CD14-positive monocyte (primary cell): ENCODE measurements at regions not wholly inside any gene's neighbourhood (a gene's known extent, or its start where the extent isn't known, plus 50 kb on each side); places are given as distances from the start of the nearest gene placed in this dataset. TPM values are rescaled to one million over a fixed set of nuclear protein-coding genes. Genes with fewer than 3 reads are reported as not detected.

Experiments used
- DNase-seq, 3 donors: peaks; one replicate each; pipeline ENCODE4 v3.0.0-alpha.2; 2011 to 2022
- H2AFZ ChIP-seq: 2 replicates; pipeline ENCODE4 v1.6.0; 2012; ENCODE audit warnings: mild to moderate bottlenecking, low read depth, low read length, inconsistent platforms; ENCODE audit not compliant: insufficient read depth, poor library complexity, severe bottlenecking
- H3K27ac ChIP-seq, 2 donors: 1 replicate in 1 of 2; 2 replicates in 1 of 2; pipeline ENCODE4 v1.5.1; 2012 to 2013; ENCODE audit warnings: low read length in 2 of 2, control low read depth in 1 of 2, inconsistent platforms in 1 of 2, low read depth in 1 of 2, mild to moderate bottlenecking in 1 of 2
- H3K27me3 ChIP-seq, 2 donors: one replicate each; pipeline versions ENCODE4 v1.6.0 to v1.6.1; 2011 to 2013; ENCODE audit warnings: low read length in 2 of 2; ENCODE audit not compliant: control insufficient read depth in 2 of 2, insufficient read depth in 2 of 2
- H3K36me3 ChIP-seq, 2 donors: replicated peaks in 1 of 2; 1 replicate in 1 of 2; 2 replicates in 1 of 2; pipeline versions ENCODE4 v1.5.1 to v1.6.1; 2012 to 2013; ENCODE audit warnings: low read length in 2 of 2, control low read depth in 1 of 2, inconsistent platforms in 1 of 2, mild to moderate bottlenecking in 1 of 2; ENCODE audit not compliant: insufficient read depth in 2 of 2, control insufficient read depth in 1 of 2
- H3K4me1 ChIP-seq, 2 donors: 1 replicate in 1 of 2; 2 replicates in 1 of 2; pipeline versions ENCODE4 v1.5.1 to v1.6.1; 2012 to 2013; ENCODE audit warnings: low read length in 2 of 2, control low read depth in 1 of 2, inconsistent platforms in 1 of 2, mild to moderate bottlenecking in 1 of 2, moderate library complexity in 1 of 2; ENCODE audit not compliant: insufficient read depth in 2 of 2, control insufficient read depth in 1 of 2
- H3K4me2 ChIP-seq: replicated peaks from 2 replicates; pipeline ENCODE3; 2012; ENCODE audit warnings: low read length, moderate library complexity, mild to moderate bottlenecking; ENCODE audit not compliant: poor library complexity, severe bottlenecking; ENCODE audit errors: extremely low read depth
- H3K4me3 ChIP-seq, 3 experiments: fragments of 200-600 bp in 1 of 3; sonication (generic) in 1 of 3; replicated peaks in 1 of 3; 1 replicate in 2 of 3; 2 replicates in 1 of 3; pipeline ENCODE4 v1.5.1; 2011 to 2013; ENCODE audit warnings: low read length in 3 of 3, mild to moderate bottlenecking in 3 of 3, control low read depth in 2 of 3, low read depth in 2 of 3, inconsistent platforms in 1 of 3, moderate library complexity in 1 of 3
- H3K79me2 ChIP-seq: 2 replicates; pipeline ENCODE4 v1.6.0; 2012; ENCODE audit warnings: mild to moderate bottlenecking, control low read depth, inconsistent platforms, low read length, moderate library complexity; ENCODE audit not compliant: insufficient read depth
- H3K9ac ChIP-seq: 2 replicates; pipeline ENCODE4 v1.6.0; 2017; ENCODE audit warnings: low read length, mild to moderate bottlenecking; ENCODE audit not compliant: insufficient read depth, poor library complexity, severe bottlenecking
- H3K9me3 ChIP-seq, 2 donors: replicated peaks in 1 of 2; 1 replicate in 1 of 2; 2 replicates in 1 of 2; pipeline versions ENCODE4 v1.5.1 to v1.6.1; 2012 to 2013; ENCODE audit warnings: low read length in 2 of 2, control low read depth in 1 of 2; ENCODE audit not compliant: control insufficient read depth in 1 of 2, insufficient read depth in 1 of 2
- H4K20me1 ChIP-seq: 2 replicates; pipeline ENCODE4 v1.6.0; 2012; ENCODE audit warnings: mild to moderate bottlenecking, low read length, control low read depth, moderate library complexity; ENCODE audit not compliant: insufficient read depth
- H3K27ac Mint-ChIP-seq, 7 donors: one replicate each; pipeline ENCODE4 v1.8.0; 2020; ENCODE audit warnings: mild to moderate bottlenecking in 7 of 7, mixed read lengths in 7 of 7, moderate library complexity in 6 of 7, inconsistent platforms in 2 of 7
- H3K27me3 Mint-ChIP-seq, 3 donors: one replicate each; pipeline ENCODE4 v1.8.0; 2021 to 2022; ENCODE audit warnings: low read depth in 3 of 3, mild to moderate bottlenecking in 3 of 3, mixed read lengths in 3 of 3, moderate library complexity in 3 of 3, inconsistent platforms in 1 of 3
- H3K36me3 Mint-ChIP-seq, 2 donors: one replicate each; pipeline ENCODE4 v1.8.0; 2020; ENCODE audit warnings: mixed read lengths in 2 of 2, inconsistent platforms in 1 of 2, mild to moderate bottlenecking in 1 of 2
- H3K4me1 Mint-ChIP-seq: one replicate; pipeline ENCODE4 v1.8.0; 2020; ENCODE audit warnings: mild to moderate bottlenecking, mixed read lengths
- H3K4me3 Mint-ChIP-seq, 2 donors: one replicate each; pipeline ENCODE4 v1.8.0; 2020; ENCODE audit warnings: mild to moderate bottlenecking in 2 of 2, mixed read lengths in 2 of 2, moderate library complexity in 1 of 2
- H3K9me3 Mint-ChIP-seq, 7 donors: one replicate each; pipeline ENCODE4 v1.8.0; 2020 to 2022; ENCODE audit warnings: mixed read lengths in 7 of 7, mild to moderate bottlenecking in 6 of 7, moderate library complexity in 6 of 7, inconsistent platforms in 2 of 7
- WGBS: methylation state at CpG from one replicate; pipeline ENCODE4 v1.1.5; 2013; ENCODE audit warnings: missing lambda C conversion rate; ENCODE audit not compliant: insufficient coverage; 5-methylcytosine and 5-hydroxymethylcytosine counted together
- intact Hi-C, 2 donors: fragments of 100-400 bp; cut with micrococcal nuclease; formaldehyde crosslinking; loops; one replicate each; pipeline versions ENCODE4 v1.15.0 to v1.15.1; 2023
- small RNA-seq: library from RNA; depleted of rRNA; stranded (forward); fragments of <200 nt; gene quantifications from one replicate; pipeline ENCODE3, GENCODE V24; 2012; ENCODE audit warnings: low read depth; ENCODE audit not compliant: insufficient read length
- TF ChIP-seq, protein P1 (sequence below): fragments of 200-600 bp; IDR thresholded peaks from one replicate; pipeline ENCODE4 v1.8.0; 2022; ENCODE audit warnings: antibody characterized with exemption, mild to moderate bottlenecking

DNA sequence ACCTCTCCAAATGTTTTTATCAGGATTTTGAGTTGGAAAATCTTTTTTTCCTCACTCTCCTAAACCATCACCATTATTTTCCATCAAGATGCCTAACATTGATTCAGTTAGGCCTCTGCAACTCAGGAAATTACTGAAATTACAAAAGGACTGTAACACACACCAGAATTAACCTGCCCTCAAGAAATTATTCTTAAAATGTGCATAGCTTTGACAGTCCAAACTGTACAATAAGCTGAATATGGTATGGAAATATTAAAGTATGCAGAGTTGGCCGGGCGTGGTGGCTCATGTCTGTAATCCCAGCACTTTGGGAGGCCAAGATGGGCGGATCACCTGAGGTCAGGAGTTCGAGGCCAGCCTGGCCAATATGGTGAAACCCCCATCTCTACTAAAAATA, 50.2 kb upstream of the PHLPP1 start:
- H3K4me1 Mint-ChIP-seq, result no peaks in the 10 kb centered on the region
- DNase-seq, result no peak
- H3K9me3 ChIP-seq, result no peaks in the 10 kb centered on the region
- no peaks in the 10 kb centered on the region for H3K4me1 ChIP-seq
- intact Hi-C loops, result no loop called here
- no peaks in the 10 kb centered on the region for H3K36me3 Mint-ChIP-seq
- H3K4me3 ChIP-seq, result no peak overlapping the region
- H3K4me2 ChIP-seq, result no peak overlapping the region
- no peak overlapping the region for H2AFZ ChIP-seq
- no peak overlapping the region for H3K27ac Mint-ChIP-seq
- H4K20me1 ChIP-seq, result no peaks in the 10 kb centered on the region
- H3K79me2 ChIP-seq, result no peaks in the 10 kb centered on the region
- H3K4me3 Mint-ChIP-seq, result no peak overlapping the region
- TF ChIP-seq, protein P1, sequence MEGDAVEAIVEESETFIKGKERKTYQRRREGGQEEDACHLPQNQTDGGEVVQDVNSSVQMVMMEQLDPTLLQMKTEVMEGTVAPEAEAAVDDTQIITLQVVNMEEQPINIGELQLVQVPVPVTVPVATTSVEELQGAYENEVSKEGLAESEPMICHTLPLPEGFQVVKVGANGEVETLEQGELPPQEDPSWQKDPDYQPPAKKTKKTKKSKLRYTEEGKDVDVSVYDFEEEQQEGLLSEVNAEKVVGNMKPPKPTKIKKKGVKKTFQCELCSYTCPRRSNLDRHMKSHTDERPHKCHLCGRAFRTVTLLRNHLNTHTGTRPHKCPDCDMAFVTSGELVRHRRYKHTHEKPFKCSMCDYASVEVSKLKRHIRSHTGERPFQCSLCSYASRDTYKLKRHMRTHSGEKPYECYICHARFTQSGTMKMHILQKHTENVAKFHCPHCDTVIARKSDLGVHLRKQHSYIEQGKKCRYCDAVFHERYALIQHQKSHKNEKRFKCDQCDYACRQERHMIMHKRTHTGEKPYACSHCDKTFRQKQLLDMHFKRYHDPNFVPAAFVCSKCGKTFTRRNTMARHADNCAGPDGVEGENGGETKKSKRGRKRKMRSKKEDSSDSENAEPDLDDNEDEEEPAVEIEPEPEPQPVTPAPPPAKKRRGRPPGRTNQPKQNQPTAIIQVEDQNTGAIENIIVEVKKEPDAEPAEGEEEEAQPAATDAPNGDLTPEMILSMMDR, result no peak
- H3K27me3 ChIP-seq, result no peaks in the 10 kb centered on the region
- no peak overlapping the region for H3K9ac ChIP-seq
- peaks cover 0 to 2% (median 2%) of the 10 kb centered on the region in 3 donors for H3K27me3 Mint-ChIP-seq
- no peaks in the 10 kb centered on the region for H3K36me3 ChIP-seq
- WGBS, result 100% methylated on average over 2 of the region's 4 CpGs
- H3K9me3 Mint-ChIP-seq, result peaks cover 0 to 1% (median 0%) of the 10 kb centered on the region in 7 donors
- no peak overlapping the region for H3K27ac ChIP-seq

Small RNAs in the stretch of these regions (small RNA-seq; reads per million reads assigned to genes)
- gene RN7SL705P, result not detected
